Dedifferentiated amniotic fluid mesenchymal stem cell (primary cell): ENCODE measurements at regions not wholly inside any gene's neighbourhood (a gene's known extent, or its start where the extent isn't known, plus 50 kb on each side); places are given as distances from the start of the nearest gene placed in this dataset.
"Not testable (repeated sequence)": the region's sequence is repeated elsewhere in the genome, so short reads cannot be mapped to it uniquely, and the experiment has no call there.

ENCODE experiments used
- DNase-seq: peaks from one replicate; pipeline ENCODE4 v3.0.0-alpha.2; 2016; ENCODE audit errors: extremely low spot score

DNA sequence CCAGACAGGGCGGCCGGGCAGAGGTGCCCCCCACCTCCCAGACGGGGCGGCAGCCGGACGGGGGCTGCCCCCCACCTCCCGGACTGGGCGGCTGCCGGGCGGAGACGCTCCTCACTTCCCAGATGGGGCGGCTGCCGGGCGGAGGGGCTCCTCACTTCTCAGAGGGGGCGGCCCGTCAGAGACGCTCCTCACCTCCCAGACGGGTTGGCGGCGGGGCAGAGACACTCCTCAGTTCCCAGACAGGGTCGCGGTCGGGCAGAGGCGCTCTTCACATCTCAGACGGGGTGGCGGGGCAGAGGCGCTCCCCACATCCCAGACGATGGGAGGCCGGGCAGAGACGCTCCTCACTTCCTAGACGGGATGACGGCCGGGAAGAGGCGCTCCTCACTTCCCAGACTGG is 68.5 kb upstream of the GPC4 start:
- DNase-seq, result not testable (repeated sequence)

DNA sequence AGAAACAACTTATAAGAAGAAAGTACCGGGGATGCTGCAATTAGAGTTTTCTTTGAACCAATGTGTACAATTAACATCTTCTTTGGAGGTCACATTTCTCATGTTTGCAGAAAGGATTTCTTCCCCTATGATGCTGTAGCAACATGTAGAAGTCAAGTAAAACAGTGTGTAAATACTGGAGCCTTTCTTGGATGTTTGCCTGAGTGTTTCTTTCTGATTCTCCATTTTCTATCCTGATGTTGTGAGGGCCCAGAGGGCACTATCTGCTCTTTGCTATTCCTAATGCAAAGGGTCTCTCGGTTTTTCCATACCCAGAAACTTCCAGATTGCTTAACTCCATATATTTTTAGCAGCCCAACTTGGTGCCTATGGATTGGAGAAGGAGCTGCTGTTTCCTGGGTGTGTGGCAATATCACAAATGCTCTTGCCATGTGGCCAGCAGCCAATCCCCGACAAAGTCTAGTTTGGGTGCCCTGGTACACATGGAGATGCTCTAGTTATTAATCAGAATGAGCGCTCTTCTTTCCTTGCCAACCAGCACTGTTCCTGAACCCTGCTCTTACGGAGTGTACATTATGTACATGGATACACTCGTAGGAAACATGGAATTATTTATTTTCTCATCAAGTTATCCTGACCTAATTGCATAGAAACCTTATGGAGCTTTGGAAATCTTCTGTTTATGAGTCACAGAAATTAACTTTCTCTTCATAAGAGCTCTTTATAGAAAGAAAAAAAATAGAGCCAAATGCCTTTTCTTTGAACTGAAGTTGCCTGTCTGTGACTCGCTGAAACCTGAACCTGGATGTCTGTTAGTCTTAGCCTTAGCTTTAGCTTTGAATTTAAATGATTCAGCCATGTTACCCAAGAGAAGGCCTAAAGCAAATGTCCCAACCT is 67.0 kb upstream of the GPC4 start:
- peak; percentile 39 for DNase-seq

DNA sequence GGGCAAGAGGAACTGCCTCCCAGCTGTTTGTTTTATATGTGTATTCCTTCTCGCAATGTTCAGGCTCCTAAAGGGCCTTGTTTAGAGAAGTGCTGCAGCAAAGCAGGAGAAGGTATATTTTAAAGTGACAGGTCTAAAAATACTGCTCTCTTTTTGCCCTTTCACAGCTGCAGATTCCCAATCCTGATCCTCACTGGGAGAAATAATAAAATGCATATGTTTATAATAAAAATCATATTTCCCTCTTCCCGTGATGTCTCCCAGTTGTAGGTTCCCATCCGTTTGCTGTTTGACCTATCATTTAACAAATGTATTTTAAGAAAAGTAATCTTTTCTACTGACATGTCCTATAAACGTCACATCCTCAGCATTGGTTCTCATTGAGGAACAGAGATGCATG is 62.7 kb upstream of the GPC4 start:
- DNase-seq, result no peak

DNA sequence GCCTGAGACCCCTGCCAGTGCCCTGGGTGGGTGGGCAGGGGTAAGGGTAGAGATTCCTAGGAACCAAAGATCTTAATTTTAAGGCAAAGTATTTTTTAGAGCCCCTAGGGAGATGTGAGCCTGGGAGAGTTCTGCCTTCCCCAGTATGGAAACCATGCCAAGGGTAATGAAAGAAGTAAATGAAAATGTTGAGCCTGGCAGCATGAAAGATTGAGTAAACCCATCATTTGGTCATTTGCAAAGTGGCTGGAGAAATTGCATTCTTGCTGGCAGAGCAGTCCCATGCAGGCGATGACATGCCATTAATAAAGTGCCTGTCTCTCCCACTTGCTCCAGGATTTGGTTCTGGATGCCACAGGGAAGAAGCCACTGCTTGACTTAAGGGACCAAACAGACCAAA is 60.7 kb upstream of the GPC4 start:
- no peak for DNase-seq

DNA sequence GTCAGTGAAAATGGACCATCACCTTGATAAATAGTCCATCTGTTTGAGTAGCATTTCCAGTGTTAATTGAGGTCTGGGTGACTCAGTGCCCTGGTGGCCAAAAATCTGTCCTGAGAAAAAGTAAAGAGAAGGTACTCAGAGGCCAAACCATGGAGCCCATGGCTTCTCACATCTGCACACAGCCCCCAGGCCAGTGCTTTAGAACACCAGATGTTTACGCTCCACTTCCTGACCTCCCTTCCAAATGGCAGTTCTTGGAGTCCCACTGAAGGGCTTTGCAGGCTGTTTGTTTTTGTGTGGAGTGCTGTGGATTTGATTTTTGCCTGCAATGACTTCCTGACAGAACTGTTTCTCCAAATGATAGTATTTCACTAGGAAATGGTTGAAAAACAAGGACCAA is 60.2 kb upstream of the GPC4 start:
- DNase-seq, result no peak

DNA sequence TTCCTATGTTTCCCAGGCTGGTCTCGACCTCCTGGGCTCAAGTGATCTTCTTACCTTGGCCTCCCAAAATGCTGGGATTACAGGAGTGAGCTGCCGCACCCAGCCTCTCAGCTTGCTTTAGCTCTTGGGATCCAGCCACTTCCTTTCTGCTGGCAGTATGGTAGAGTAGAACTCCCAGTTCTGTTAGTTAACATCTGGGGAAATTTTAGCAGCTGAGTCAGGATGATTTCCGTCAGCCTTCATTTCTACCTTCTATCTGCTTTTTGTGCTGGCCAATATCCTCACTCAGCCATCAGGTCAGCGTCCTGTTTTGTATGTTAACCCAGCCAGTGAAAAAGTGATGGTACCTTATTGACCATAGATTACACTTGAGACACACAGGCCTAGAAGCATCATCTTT is 59.3 kb upstream of the GPC4 start:
- no peak for DNase-seq

DNA sequence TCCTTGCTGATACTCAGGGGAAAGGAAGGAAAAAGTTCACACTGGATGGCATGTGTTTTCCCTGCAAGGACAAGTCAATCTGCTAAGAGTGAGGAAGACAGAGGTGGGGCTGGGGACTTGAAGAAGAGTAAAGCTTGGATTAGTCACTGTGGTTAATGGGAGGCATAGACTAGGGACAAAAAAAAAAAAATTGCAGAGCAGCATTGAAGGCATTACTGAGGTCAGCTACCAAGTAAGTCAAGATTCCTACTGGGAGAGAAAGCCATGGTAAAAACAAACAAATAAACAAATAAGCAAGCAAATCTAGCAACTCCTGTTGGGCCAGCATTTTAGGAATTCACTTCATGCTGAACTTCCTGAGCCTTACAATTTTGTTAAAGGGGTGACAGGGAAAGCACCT is 58.2 kb upstream of the GPC4 start:
- DNase-seq, result no peak

DNA sequence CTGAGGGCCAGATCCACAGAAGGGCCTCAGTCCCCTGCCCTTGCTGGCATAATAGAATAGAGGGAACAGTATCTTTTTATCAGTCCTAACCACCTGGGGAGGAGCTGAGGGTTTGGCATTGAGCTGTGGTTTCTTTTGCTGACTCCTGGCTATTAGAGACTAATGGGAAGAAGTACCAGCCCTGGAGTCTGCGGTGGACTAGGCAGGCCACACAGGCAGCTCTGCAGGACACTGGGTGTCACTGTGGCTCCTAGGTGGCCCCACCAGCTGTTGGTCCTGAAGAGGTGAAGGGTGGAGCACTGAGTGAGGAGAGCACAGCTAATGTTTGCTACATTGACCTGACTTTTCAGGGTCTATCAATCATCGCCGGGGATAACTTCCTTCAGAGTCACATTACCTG is 52.8 kb upstream of the GPC4 start:
- DNase-seq, result no peak

DNA sequence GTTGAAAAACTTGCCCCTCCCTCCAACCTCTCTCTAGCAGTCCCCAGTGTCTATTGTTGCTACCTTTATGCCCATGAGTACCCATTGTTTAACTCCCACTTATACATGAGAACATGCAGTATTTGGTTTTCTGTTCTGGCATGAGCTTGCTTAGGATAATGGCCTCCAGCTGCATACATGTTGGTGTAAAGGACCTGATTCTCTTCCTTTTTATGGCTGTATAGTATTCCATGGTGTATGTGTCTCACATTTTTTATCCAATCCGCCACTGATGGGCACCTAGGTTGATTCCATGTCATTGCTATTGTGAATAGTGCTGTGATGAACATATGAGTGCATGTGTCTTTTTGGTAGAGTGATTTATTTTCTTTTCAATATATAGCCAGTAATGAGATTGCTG is 50.0 kb upstream of the GPC4 start:
- DNase-seq, result no peak
